ENCODE measurements at regions not wholly inside any gene's neighbourhood (a gene's known extent, or its start where the extent isn't known, plus 50 kb on each side); places are given as distances from the start of the nearest gene placed in this dataset.

DNA sequence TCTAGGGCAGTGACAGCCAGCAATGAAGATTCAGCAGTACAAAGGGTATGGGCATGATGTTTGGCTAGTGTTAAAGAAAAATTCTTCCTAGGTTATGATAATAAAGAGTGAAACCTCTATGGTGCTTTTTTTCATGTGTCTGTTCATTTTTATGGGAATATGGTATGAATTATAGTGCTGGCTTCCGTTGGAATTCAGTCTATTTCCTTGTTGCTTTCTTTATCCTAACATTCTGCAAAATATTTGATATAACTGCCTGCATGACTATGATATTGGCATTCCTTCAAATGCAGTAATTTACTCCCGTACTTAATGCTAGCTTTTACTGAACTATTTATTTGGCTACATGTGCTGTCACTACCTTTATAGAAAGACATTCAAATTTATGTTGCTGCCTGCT is 57.6 kb upstream of the ATP11B start:
- ATAC-seq, result no peak

DNA sequence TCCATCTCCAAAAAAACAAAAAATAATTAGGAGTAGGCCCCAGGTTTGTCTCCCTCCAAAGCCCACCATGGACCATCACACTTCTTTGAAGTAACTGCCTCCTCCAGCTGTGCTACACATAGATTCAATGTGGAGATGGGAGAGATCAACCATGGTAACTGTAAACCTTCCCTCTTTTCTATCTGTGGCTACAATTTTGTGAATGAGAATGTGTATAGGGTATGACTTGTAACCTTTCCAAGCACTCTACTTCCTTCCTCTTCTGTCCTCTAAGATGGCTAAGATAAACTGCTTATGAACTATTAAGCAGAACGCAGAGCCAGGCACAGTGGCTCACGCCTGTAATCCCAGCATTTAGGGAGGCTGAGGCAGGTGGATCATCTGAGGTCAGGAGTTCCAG is 55.5 kb upstream of the ATP11B start:
- ATAC-seq, result no peak

DNA sequence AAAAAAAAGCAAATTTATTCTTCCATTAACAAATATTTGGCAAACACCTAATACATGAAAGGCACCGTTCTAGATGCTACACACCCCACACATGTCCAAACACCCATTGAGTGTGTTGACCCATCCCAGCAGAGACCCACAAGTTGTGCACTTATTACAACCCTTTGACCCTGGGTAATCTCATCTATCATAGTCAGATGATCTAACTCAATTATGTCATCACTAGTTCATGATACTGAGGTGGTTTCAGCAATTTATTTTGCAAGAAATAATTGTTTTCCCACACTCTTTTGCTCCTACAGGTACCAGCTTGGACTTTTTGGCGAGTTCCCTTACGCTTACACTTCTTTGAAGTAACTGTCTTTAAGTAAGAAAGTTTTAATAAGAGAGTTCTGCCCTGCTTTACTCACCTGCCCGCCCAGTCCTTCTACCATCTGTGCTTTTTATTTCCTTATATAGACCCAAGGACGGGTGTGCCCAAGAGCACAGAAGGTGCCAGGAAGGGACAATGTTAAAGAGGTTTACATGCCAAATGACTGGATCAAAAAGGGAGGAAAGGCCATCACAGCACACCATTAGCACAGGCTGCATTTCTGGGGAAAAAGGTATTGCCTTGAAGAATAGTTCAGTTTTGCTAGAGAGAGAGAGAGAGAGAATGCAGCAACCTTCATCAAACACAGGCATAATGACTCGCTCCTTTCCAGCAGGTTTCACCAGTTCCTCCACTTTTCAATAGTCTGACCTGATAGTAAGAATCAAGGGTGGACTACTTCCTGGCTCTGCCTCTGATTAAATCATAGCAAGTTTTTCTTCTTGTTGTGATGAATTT is 54.5 kb upstream of the ATP11B start:
- no peak for ATAC-seq

DNA sequence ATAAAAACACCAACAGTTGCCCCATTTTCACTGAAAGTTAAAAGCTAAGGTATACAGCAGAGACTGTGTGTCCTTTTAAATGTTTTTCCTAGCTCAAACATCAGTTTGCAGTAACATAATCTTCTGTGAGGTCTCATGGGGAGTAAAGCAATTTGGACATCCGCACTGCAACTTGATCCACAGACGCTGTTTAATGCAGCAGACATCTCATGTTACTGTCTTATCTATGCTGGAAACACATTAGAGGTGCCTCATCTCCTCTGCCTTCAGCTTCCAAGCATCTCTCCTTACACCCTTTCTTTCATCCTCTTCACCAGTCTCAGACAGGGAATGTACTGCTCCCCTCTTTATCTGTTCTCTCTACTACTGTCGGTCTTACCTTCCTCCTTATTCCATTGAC is 53.7 kb upstream of the ATP11B start:
- ATAC-seq, result no peak

DNA sequence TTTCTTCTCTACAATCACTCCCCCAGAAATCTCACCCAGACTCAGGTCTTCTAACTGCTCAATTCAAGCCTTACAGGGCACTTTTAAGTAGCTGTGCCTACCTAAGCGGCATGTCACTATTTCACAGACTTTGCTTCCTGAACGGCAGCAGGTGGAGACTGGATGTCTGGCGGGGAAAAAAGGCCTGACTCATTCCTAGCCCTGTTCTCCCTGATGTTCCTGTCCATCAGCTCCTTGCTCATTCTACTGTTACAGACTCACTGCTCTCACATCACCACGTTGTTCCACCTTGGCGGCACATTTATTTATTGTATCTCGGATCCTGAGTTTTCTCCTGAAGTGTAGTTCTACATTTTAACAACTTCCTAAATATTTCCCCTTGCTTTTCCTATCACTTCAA is 52.6 kb upstream of the ATP11B start:
- ATAC-seq, result no peak

DNA sequence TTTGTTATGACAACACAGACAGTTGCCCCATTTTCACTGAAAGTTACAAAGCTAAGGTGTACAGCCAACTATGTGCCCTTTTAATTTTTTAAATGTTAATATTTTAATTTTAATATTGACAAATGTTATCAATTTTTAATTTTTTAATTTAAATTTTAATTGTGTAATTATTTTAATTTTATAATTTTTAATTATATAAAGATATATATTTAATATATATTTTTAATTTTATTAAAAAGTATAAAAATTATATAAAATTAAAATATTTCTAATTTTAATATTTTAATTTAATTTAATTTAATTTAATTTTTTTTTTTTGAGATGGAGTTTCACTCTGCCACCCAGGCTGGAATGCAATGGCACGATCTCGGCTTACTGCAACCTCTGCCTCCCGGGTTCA is 52.1 kb upstream of the ATP11B start:
- ATAC-seq, result no peak
